K562 (cell line): ENCODE measurements at regions not wholly inside any gene's neighbourhood (a gene's known extent, or its start where the extent isn't known, plus 50 kb on each side); places are given as distances from the start of the nearest gene placed in this dataset.
A peak's percentile ranks its signal among the peaks of the same experiment; 100 is the strongest.

Experiments used
- ATAC-seq: fragments of 200-7000 bp; cut with Tn5 transposase; 3 replicates; pipeline ENCODE4 v1.9.1; 2020; ENCODE audit warnings: moderate library complexity
- BruUV-seq: library from RNA; stranded (reverse); fragments of 400-500 nt; replicated peaks from 2 replicates; lab custom pipeline; 2021; lab: Mats Ljungman, UMichigan
- CTCF ChIA-PET: fragments of 300-600 bp; formaldehyde crosslinking; extraction: SDS; loops from one replicate; lab custom pipeline; 2021; ENCODE audit warnings: low intra/inter-chr PET ratio; lab: Yijun Ruan, JAX
- POLR2A ChIA-PET: fragments of 300-600, 350-650 bp; sonication (Branson Sonifier 250); formaldehyde crosslinking; extraction: SDS; loops from one replicate; lab custom pipeline; 2021; ENCODE audit warnings: antibody characterized with exemption, inconsistent platforms; lab: Yijun Ruan, JAX
- DNase-seq, 4 experiments: peaks; one replicate each; pipeline versions ENCODE4 v3.0.0 to v3.0.0-alpha.2; 2011 to 2018; ENCODE audit warnings: low spot score in 3 of 4, mixed read lengths in 3 of 4; ENCODE audit errors: extremely low read depth in 1 of 4
- FAIRE-seq: peaks from 2 replicates; lab custom pipeline; 2011; peaks lifted over from hg19 to GRCh38; lab: Jason Lieb, UNC
- H2AFZ ChIP-seq: 2 replicates; pipeline ENCODE4 v1.6.0; 2011; ENCODE audit warnings: low read depth, low read length, control low read depth, inconsistent platforms
- H3K27ac ChIP-seq: fragments of 200-600 bp; 3 replicates; pipeline ENCODE4 v1.8.0; 2011; ENCODE audit warnings: low read depth, mild to moderate bottlenecking, control low read depth, inconsistent platforms, low read length, moderate library complexity, mixed read lengths; ENCODE audit errors: extremely low read depth
- H3K27me3 ChIP-seq, 2 experiments: fragments of 300-600 bp in 1 of 2; 2 replicates in 1 of 2; 3 replicates in 1 of 2; pipeline versions ENCODE4 v1.6.0 to v1.8.0; 2011; ENCODE audit warnings: inconsistent platforms in 2 of 2, low read length in 2 of 2, mild to moderate bottlenecking in 1 of 2, mixed read lengths in 1 of 2, moderate library complexity in 1 of 2; ENCODE audit not compliant: control insufficient read depth in 2 of 2, insufficient read depth in 2 of 2
- H3K36me3 ChIP-seq: fragments of 300-600 bp; 3 replicates; pipeline ENCODE4 v1.8.0; 2011; ENCODE audit warnings: mild to moderate bottlenecking, low read length, inconsistent platforms; ENCODE audit not compliant: control insufficient read depth, insufficient read depth
- H3K4me1 ChIP-seq, 2 experiments: fragments of 200-600 bp in 1 of 2; replicated peaks in 1 of 2; 2 replicates in 1 of 2; 3 replicates in 1 of 2; pipeline versions ENCODE4 v1.5.1 to v1.8.0; 2011; ENCODE audit warnings: inconsistent platforms in 2 of 2, low read length in 2 of 2, mild to moderate bottlenecking in 1 of 2, mixed read lengths in 1 of 2, moderate library complexity in 1 of 2; ENCODE audit not compliant: control insufficient read depth in 2 of 2, insufficient read depth in 2 of 2
- H3K4me2 ChIP-seq: 2 replicates; pipeline ENCODE4 v1.6.1; 2011; ENCODE audit warnings: low read length, control low read depth, inconsistent platforms, mixed read lengths; ENCODE audit not compliant: insufficient read depth
- H3K4me3 ChIP-seq: fragments of 200-600 bp; sonication (generic), shearing (Covaris generic); 2 replicates; pipeline ENCODE4 v1.5.1; 2016; ENCODE audit warnings: control low read depth, inconsistent platforms
- H3K79me2 ChIP-seq: fragments of 200-600 bp; 3 replicates; pipeline ENCODE4 v1.8.0; 2011; ENCODE audit warnings: low read length, inconsistent platforms; ENCODE audit not compliant: control insufficient read depth, insufficient read depth
- H3K9ac ChIP-seq, 2 experiments: 2 replicates each; pipeline versions ENCODE4 v1.6.0 to v1.6.1; 2011; ENCODE audit warnings: low read depth in 2 of 2, low read length in 2 of 2, control low read depth in 1 of 2, inconsistent platforms in 1 of 2, mild to moderate bottlenecking in 1 of 2, mixed read lengths in 1 of 2; ENCODE audit not compliant: insufficient read depth in 1 of 2
- H3K9me1 ChIP-seq: one replicate; pipeline ENCODE4 v1.6.0; 2011; ENCODE audit warnings: inconsistent platforms, mild to moderate bottlenecking, low read length, moderate library complexity; ENCODE audit not compliant: control insufficient read depth, insufficient read depth
- H3K9me3 ChIP-seq: replicated peaks from 2 replicates; pipeline ENCODE4 v1.5.1; 2011; ENCODE audit warnings: low read depth, low read length, inconsistent platforms; ENCODE audit not compliant: control insufficient read depth, insufficient read depth
- H4K20me1 ChIP-seq: replicated peaks from 2 replicates; pipeline ENCODE4 v1.6.1; 2011; ENCODE audit warnings: low read length, inconsistent platforms, mixed read lengths; ENCODE audit not compliant: control insufficient read depth, insufficient read depth
- FOS ChIP-seq: IDR thresholded peaks from 3 replicates; pipeline ENCODE4 v1.6.1; 2011; ENCODE audit not compliant: insufficient read length; ENCODE audit errors: extremely low read depth
- RBM25 ChIP-seq: fragments of 200-400 bp; formaldehyde crosslinking; IDR thresholded peaks from 2 replicates; pipeline ENCODE4 v1.6.1; 2018; ENCODE audit warnings: low read length, low read depth, moderate library complexity; ENCODE audit not compliant: severe bottlenecking
- SIRT6 ChIP-seq: IDR thresholded peaks from one replicate; pipeline ENCODE4 v1.6.1; 2012; ENCODE audit warnings: low read depth, mild to moderate bottlenecking, control low read depth, inconsistent platforms, low read length, moderate library complexity
- U2AF2 ChIP-seq: fragments of 200-400 bp; formaldehyde crosslinking; optimal IDR thresholded peaks from 2 replicates; pipeline ENCODE3; 2017; ENCODE audit warnings: low read depth, mild to moderate bottlenecking, low read length
- WGBS: fragments of 100-300 bp; shearing (Covaris generic); methylation state at CpG from one replicate; pipeline ENCODE4 v1.1.6; 2016; ENCODE audit warnings: low coverage, mixed read lengths; ENCODE audit not compliant: insufficient coverage; ENCODE audit errors: missing lambda C conversion rate; 5-methylcytosine and 5-hydroxymethylcytosine counted together
- in situ Hi-C: fragments of 300-500 bp; cut with MboI; formaldehyde crosslinking; loops from 4 replicates; pipeline ENCODE4 v1.15.0; 2018; ENCODE audit warnings: inconsistent platforms, mixed read lengths
- intact Hi-C: fragments of 100-400 bp; cut with micrococcal nuclease; formaldehyde crosslinking; loops from 2 replicates; pipeline ENCODE4 v1.14.2; 2022

DNA sequence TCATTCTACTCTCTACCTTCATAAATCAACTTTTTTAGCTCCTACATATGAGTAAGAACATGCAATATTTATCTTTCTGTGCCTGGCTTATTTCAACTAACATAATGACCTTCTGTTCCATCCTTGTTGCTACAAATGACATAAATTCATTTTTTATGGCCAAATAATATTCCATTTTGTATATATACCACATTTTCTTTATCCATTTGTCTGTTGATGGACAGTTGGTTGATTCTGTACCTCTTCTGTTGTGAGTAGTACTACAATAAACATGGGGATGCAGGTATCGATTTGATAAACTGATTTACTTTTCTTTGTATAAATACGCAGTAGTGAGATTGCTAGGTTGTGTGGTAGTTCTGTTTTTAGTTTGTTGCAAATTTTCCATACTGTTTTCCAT lies 279.5 kb upstream of the NFIA start:
- WGBS = 18% methylated on average over 2 of the region's 2 CpGs

DNA sequence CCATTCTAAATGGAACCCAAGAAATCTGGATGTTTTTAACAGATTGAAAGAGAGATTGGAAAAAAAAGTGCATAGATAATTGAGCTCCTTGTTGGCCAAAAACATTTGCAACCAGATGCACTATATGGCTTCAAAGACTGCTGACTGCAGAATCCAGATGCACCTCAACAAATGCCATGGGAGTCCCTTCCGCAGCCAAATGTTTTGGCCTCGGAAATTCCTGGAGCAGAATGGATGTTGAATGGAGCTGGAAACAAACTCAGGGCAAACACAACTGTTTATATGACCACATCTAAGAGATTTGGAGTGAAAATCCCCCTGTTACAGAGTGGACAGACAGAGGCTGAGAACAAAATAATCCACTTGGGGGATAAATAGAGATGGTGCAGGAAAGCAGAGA lies 285.0 kb upstream of the NFIA start:
- BruUV-seq = no TSS peak
- TF ChIP-seq SIRT6 (no peak), U2AF2 (no peak)
- Histone ChIP-seq H4K20me1 (no peaks in the 10 kb centered on the region), H3K27ac (no peak overlapping the region), H3K9me1 (no peaks in the 10 kb centered on the region), H3K9me3 (no peaks in the 10 kb centered on the region), H3K9ac (no peak overlapping the region), H3K79me2 (no peaks in the 10 kb centered on the region), H3K4me2 (no peak overlapping the region), H3K4me3 (no peak overlapping the region), H2AFZ (no peak overlapping the region), H3K36me3 (no peaks in the 10 kb centered on the region), H3K4me1 (no peaks in the 10 kb centered on the region), H3K27me3 (peaks cover 0 to 3% of the 10 kb centered on the region in 2 experiments; a peak in 2 of 5 replicates)
- FAIRE-seq (no peak), ATAC-seq (no peak), DNase-seq (no peak)
- CTCF ChIA-PET = no interaction called here
- POLR2A ChIA-PET = interaction anchor here (0.6 to 0.8 kb wide), 4 partner anchors 13 to 613 kb away, joined by 3 read pairs; no protein-coding TSS in a partner anchor
- 3% methylated on average over 2 of the region's 2 CpGs for WGBS
- in situ Hi-C loops (no loop called here), intact Hi-C loops (no loop called here)

More for the DNA sequence above, 279.5 kb upstream of the NFIA start:
- Histone ChIP-seq H3K4me2 (no peak overlapping the region), H3K9me3 (no peaks in the 10 kb centered on the region), H3K9me1 (no peaks in the 10 kb centered on the region), H3K79me2 (no peaks in the 10 kb centered on the region), H3K36me3 (no peaks in the 10 kb centered on the region), H3K4me1 (no peaks in the 10 kb centered on the region), H3K4me3 (no peak overlapping the region), H3K9ac (no peak overlapping the region), H3K27me3 (peaks cover 0 to 7% of the 10 kb centered on the region in 2 experiments; a peak in 3 of 5 replicates), H3K27ac (no peak overlapping the region), H4K20me1 (no peaks in the 10 kb centered on the region), H2AFZ (no peak overlapping the region)
- BruUV-seq = no TSS peak
- CTCF ChIA-PET = no interaction called here
- no peak for FAIRE-seq
- in situ Hi-C loops = no loop called here
- DNase-seq = no peak
- no peak for ATAC-seq
- intact Hi-C loops = no loop called here
- TF ChIP-seq FOS = no peak
- peak; percentile 4 for TF ChIP-seq RBM25
- POLR2A ChIA-PET = no interaction called here
